ENCODE measurements at regions not wholly inside any gene's neighbourhood (a gene's known extent, or its start where the extent isn't known, plus 50 kb on each side); places are given as distances from the start of the nearest gene placed in this dataset.

DNA sequence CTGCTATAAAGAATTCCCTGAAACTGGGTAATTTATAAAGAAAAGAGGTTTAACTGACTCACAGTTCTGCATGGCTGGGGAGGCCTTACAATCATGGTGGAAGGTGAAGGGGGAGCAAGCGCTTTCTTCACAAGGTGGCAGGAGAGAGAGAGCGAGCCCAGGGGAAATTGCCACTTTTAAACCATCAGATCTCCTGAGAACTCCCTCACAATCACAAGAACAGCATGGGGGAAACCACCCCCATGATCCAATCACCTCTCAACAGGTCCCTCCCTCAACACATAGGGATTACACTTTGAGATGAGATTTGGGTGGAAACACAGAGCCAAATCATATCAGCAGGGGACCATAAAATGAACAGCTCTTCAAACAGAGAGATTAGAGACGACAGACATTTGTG, 198.6 kb downstream of the MAGEB5 start:
- in situ Hi-C loops (cut with MboI; ENCODE audit: low sequenced_read_pairs): no loop called here

DNA sequence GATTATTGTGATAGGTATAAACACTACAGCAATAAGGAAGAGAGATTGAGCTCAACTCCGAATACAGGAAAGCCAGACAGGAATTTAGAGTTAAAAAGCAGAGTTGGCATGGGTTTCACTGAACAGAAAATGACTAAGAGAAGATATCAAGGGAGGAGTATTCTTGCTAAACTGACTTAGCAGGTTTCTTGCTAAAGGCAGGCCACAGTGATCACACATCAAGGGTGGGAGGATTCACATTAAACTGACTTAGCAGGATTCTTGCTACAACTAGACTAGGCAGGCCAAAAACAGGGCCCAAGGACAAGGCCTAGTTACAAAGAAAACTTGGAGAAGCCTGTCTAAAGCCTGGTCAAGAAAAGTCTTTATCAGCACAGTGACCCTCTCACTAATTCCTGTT, 195.1 kb downstream of the MAGEB5 start:
- in situ Hi-C loops (cut with MboI; ENCODE audit: low sequenced_read_pairs): no loop called here

DNA sequence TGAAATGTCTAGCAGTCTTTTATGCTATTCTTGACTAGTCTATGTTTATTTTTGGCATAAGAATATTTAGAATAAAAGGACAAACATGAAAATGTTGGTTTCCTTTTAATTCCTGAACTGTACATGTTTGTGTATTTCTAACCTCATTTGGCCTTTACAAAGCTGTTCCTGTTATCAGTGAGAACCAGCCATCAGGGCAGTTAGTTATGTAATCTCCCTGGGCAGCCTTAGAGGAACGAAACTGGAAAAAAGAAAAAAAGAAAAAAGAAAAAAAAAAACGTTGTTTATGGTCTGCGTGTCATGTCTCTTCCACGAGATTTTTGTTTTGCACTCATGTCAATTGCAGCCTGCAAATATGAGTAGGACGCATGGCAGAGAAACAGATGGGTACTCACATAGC, 193.7 kb downstream of the MAGEB5 start:
- in situ Hi-C loops (cut with MboI; ENCODE audit: low sequenced_read_pairs): no loop called here

DNA sequence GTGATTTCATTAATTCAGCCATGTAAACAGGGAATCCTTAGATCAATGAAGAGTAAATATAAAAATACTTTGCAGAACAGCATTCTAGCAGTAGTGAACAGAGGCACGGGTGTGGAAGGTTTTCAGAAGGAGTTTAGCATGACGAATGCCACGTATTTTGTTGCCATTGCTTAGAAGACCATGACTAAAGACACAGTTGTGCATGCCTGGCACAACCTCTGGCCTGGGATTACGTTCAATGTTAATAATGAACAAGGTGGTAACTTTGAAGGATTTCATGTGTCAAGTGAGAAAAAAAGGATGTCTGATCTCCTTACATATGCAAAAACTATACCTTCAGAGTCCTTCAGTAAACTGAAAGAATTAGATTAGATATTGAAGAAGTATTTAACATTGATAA, 171.9 kb downstream of the MAGEB5 start:
- in situ Hi-C loops (cut with MboI; ENCODE audit: low sequenced_read_pairs): no loop called here

DNA sequence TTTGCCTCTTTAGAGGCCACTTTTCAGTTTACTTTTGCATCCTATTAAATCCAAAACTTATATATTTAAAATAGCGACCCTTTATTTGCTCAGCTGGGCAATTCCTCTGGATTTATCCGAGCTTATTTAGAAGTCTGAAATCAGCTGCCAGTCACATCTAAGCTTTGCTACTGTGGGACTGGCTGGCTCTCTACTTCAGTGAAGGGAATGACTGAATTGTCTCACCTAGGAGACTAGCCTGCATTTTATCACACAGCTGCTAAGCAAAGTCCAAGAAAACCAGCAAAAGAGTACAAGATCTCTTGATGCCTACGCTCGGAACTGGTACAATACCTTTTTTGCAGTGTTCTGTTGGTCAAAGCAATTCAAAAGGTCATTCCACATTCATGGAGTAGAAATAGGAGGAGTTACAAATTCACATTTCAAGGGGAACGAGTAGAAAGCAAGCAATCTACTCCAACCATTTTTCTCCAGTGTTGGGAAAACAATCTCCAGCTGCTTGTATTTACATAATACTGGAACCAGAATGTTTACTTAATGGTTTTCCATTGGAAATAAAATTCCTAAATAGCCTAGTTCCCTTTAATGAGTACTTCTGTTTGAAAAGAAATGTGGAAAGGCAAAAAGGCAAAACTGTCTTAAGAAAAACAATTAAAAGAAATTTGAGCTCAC, 160.2 kb downstream of the MAGEB5 start:
- in situ Hi-C loops (cut with MboI; ENCODE audit: low sequenced_read_pairs): no loop called here

DNA sequence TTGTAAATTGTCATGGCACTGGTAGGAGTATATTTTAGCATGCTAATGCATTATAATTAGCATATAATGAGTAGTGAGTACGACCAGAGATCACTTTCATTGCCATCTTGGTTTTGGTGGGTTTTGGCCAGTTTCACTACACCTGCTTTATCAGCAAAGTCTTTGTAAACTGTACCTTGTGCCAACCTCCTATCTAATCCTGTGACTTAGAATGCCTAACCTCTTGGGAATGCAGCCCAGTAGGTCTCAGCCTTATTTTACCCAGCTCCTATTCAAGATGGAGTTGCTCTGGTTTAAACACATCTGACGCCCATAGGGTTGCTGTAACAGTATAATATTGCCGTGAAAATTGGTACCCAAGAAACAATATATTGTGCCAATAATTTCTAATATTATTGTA, 159.4 kb downstream of the MAGEB5 start:
- in situ Hi-C loops (cut with MboI; ENCODE audit: low sequenced_read_pairs): no loop called here

DNA sequence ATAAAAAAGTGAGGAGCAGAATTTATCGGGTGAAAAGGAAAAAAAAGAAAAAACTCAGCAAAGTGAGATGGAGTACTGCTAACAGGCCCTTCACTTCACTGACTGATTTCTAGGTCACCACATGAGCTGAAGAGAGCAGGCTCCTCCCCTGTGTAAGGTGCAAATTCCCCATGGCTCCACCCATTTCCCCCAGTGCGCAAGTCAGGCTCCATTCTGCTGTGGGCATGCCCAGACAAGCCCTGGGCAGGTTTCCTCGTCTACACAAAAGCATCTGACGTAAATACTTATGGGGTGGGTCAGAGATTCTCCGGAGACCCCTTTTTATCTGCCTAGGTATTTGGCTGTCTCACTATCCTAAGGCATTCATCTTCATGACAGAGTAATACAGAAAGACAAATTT, 157.9 kb downstream of the MAGEB5 start:
- in situ Hi-C loops (cut with MboI; ENCODE audit: low sequenced_read_pairs): no loop called here

DNA sequence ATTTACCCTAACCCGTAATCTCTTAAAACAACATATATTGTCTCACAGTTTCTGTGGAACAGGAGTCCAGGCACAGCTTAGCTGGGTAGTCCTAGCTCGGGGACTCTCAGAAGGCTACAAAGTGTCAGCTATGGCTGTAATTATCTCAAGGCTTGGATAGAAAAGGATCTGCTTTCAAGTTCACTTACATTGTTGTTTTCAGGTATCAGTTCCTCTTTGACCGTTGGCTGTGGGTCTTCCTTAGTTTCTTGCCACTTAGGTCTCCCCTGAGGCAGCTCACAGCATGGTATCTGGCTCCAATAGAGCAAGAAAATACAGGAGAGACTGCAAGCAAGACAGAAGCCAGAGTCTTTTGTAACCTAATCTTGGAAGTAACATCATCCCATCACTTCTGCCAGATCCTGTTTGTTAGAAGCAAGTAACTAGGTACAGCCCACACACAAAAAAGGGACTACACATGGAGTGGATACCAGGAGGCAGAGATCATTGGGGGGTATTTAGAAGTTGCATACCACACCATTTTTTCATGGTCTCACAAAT, 137.0 kb downstream of the MAGEB5 start:
- in situ Hi-C loops (cut with MboI; ENCODE audit: low sequenced_read_pairs): no loop called here

DNA sequence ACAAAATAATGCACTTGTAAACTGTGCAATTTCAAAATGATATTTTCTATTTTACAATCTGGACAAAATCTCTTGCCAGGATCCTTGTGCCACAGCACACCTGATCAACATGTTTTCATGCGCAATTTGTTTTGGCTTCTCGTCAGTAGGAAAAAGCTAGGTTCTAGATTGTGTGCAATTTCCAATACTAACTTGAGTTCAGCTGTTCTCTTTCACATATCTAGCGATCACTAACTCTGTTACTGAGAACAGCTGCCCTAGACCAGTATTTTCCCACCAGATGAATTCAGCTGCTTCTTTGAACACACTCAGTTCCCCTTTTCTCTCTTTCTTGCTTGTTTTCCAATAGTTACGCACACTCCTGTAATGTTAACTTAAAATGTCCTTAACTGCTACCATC, 131.2 kb downstream of the MAGEB5 start:
- in situ Hi-C loops (cut with MboI; ENCODE audit: low sequenced_read_pairs): no loop called here

DNA sequence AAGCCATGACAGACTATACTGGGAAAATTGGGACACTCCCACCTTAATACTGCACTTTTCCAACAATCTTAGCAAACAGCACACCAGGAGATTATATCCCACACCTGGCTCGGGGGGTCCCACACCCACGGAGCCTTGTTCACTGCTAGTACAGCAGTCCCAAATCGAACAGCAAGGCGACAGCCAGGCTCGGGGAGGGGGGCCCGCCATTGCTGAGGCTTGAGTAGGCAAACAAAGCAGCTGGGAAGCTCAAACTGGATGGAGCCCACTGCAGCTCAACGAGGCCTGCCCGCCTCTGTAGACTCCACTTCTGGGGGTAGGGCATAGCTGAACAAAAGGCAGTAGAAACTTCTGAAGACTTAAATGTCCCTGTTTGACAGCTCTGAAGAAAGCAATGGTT, 118.3 kb downstream of the MAGEB5 start:
- in situ Hi-C loops (cut with MboI; ENCODE audit: low sequenced_read_pairs): no loop called here

DNA sequence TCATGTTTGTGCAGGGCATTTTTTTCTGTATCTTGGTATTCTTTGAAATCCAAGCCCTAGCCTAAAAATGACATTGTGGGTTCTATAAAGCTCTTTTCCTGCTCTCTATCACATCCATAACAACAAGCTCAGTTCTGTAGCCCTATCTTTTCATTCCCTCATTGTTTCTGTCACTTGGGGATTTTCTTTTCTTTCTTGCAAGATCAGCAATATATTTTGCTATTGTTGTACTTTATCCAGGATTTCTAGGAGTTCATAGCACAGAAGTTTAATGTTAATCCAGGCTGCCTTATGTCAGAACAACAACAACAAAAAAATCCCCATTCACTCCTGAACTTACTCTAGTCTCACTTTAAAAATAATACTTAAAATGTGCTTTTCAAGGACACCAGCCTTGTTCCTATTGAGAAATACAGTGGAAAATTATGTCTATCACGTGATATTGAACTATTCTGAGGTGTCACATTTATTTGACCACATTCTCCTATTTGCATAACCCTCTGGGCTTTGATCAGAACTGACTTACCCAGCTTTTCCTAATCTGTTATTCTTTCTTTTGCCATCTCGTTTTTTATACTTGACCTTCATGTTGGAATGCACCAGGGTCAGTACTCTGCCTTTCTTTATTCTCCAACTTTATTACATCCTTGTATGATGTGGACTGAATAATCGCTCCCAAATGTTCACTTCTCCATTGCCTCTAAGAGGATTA, 112.8 kb downstream of the MAGEB5 start:
- in situ Hi-C loops (cut with MboI; ENCODE audit: low sequenced_read_pairs): no loop called here

DNA sequence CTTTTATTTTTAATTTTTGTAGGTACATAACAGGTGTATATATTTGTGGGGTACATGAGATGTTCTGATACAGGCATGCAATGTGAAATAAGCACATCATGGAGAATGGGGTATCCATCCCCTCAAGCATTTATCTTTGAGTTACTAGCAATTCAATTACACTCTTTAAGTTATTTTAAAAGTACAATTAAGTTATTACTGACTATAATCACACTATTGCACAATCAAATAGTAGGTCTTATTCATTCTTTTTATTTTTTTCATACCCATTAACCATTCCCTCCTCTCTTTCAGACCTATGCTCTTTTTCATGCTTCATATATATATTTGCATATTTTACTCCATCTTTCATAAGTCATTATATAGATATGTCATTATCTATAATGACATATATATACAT, 93.3 kb downstream of the MAGEB5 start:
- in situ Hi-C loops (cut with MboI; ENCODE audit: low sequenced_read_pairs): no loop called here

DNA sequence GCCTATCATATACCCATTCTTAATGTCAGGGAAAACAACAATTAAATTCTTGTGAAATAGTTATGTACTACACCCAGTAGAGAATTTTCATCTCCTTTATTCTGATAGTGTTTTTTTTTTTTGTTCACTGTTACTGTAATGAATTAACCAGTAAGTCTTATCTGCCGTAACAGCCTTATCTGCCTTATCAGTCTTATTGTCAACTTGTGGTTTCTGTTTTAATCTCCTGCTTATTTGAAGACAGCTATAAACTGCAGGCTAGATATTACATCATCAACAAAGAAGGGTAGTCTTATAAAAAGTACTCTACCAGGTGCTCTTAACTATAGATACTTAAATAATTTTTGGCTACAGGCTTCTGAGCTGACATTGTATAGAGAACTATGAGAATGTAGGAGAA, 79.5 kb downstream of the MAGEB5 start:
- in situ Hi-C loops (cut with MboI; ENCODE audit: low sequenced_read_pairs): no loop called here

DNA sequence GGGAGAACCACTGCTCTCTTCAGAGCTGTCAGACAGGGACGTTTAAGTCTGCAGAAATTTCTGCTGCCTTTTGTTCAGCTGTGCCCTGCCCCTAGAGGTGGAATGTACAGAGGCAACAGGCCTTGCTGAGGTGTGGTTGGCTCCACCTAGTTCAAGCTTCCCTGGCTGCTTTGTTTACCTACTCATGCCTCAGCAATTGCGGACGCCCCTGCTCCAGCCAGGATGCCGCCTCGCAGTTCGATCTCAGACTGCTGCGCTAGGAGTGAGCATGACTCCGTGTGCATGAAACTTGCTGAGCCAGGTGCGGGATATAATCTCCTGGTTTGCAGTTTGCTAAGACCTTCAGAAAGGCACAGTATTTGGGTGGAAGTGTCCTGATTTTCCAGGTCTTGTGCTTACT, 70.9 kb downstream of the MAGEB5 start:
- in situ Hi-C loops (cut with MboI; ENCODE audit: low sequenced_read_pairs): no loop called here
